HEK293 (cell line): ENCODE measurements at regions not wholly inside any gene's neighbourhood (a gene's known extent, or its start where the extent isn't known, plus 50 kb on each side); places are given as distances from the start of the nearest gene placed in this dataset.

Experiments
- CTCF ChIA-PET: fragments of 350-600 bp; formaldehyde crosslinking; extraction: SDS; loops from one replicate; lab custom pipeline; 2021; ENCODE audit warnings: antibody characterized with exemption; lab: Yijun Ruan, JAX
- POLR2A ChIA-PET: fragments of 300-600 bp; formaldehyde crosslinking; extraction: SDS; loops from one replicate; lab custom pipeline; 2020; ENCODE audit warnings: antibody characterized with exemption, inconsistent platforms; lab: Yijun Ruan, JAX
- H3K27ac ChIP-seq: fragments of 200-500 bp; sonication (Bioruptor generic); 2 replicates; pipeline ENCODE4 v1.5.1; 2014; ENCODE audit warnings: low read depth, low read length, control low read depth, inconsistent platforms; ENCODE audit errors: extremely low read depth
- H3K36me3 ChIP-seq, 2 experiments: fragments of 200-500 bp in 1 of 2; sonication (Bioruptor generic) in 1 of 2; 1 replicate in 1 of 2; 2 replicates in 1 of 2; pipeline ENCODE4 v1.5.1; 2014 to 2017; ENCODE audit warnings: inconsistent platforms in 2 of 2, low read length in 2 of 2; ENCODE audit not compliant: control insufficient read depth in 2 of 2, insufficient read depth in 1 of 2
- H3K4me1 ChIP-seq: fragments of 200-500 bp; sonication (Bioruptor generic); 2 replicates; pipeline ENCODE4 v1.5.1; 2014; ENCODE audit warnings: mild to moderate bottlenecking, low read length, inconsistent platforms; ENCODE audit not compliant: control insufficient read depth, insufficient read depth
- H3K4me3 ChIP-seq: 2 replicates; pipeline ENCODE4 v1.5.1; 2011; ENCODE audit warnings: low read depth, mild to moderate bottlenecking, control low read depth, low read length, moderate library complexity
- H3K9me3 ChIP-seq: fragments of 200-500 bp; sonication (Bioruptor generic); 2 replicates; pipeline ENCODE4 v1.5.1; 2014; ENCODE audit warnings: low read depth, low read length, inconsistent platforms; ENCODE audit not compliant: control insufficient read depth, insufficient read depth
- MZF1 ChIP-seq: fragments of 450-650 bp; formaldehyde crosslinking; IDR thresholded peaks from 2 replicates; pipeline ENCODE4 v1.5.1; 2017; ENCODE audit warnings: missing biosample characterization, missing genetic modification characterization, borderline replicate concordance
- OVOL3 ChIP-seq: fragments of 450-650 bp; formaldehyde crosslinking; IDR thresholded peaks from 2 replicates; pipeline ENCODE4 v1.5.1; 2016; ENCODE audit warnings: missing biosample characterization, missing genetic modification characterization
- PBX3 ChIP-seq: sonication (generic); formaldehyde crosslinking; IDR thresholded peaks from 2 replicates; pipeline ENCODE4 v1.8.1; 2022; ENCODE audit warnings: mild to moderate bottlenecking, moderate library complexity, missing genetic modification reagents
- REPIN1 ChIP-seq: fragments of 450-650 bp; formaldehyde crosslinking; IDR thresholded peaks from 2 replicates; pipeline ENCODE4 v1.5.1; 2017; ENCODE audit warnings: missing biosample characterization, missing genetic modification characterization, low read depth
- ZBTB20 ChIP-seq: fragments of 450-650 bp; formaldehyde crosslinking; IDR thresholded peaks from 2 replicates; pipeline ENCODE4 v1.5.1; 2016; ENCODE audit warnings: missing biosample characterization, missing genetic modification characterization
- ZFP41 ChIP-seq: fragments of 450-650 bp; formaldehyde crosslinking; IDR thresholded peaks from 2 replicates; pipeline ENCODE4 v1.5.1; 2016; ENCODE audit warnings: missing biosample characterization, missing genetic modification characterization, borderline replicate concordance
- ZNF121 ChIP-seq: fragments of 450-650 bp; formaldehyde crosslinking; IDR thresholded peaks from 2 replicates; pipeline ENCODE4 v1.5.1; 2016; ENCODE audit warnings: missing biosample characterization, missing genetic modification characterization
- ZNF138 ChIP-seq: fragments of 450-650 bp; formaldehyde crosslinking; IDR thresholded peaks from 2 replicates; pipeline ENCODE4 v1.5.1; 2016; ENCODE audit warnings: missing biosample characterization, missing genetic modification characterization, borderline replicate concordance
- ZNF37A ChIP-seq: fragments of 450-650 bp; IDR thresholded peaks from 2 replicates; pipeline ENCODE4 v1.5.1; 2018; ENCODE audit warnings: missing biosample characterization, missing genetic modification characterization
- ZNF426 ChIP-seq: fragments of 450-650 bp; formaldehyde crosslinking; IDR thresholded peaks from 2 replicates; pipeline ENCODE4 v1.5.1; 2017; ENCODE audit warnings: missing biosample characterization, missing genetic modification characterization, mild to moderate bottlenecking, inconsistent platforms, moderate library complexity
- ZNF488 ChIP-seq: fragments of 450-650 bp; formaldehyde crosslinking; IDR thresholded peaks from 2 replicates; pipeline ENCODE4 v1.5.1; 2016; ENCODE audit warnings: missing biosample characterization, missing genetic modification characterization
- ZNF776 ChIP-seq: fragments of 450-650 bp; formaldehyde crosslinking; IDR thresholded peaks from 2 replicates; pipeline ENCODE4 v1.5.0; 2017; ENCODE audit warnings: missing biosample characterization, missing genetic modification characterization, borderline replicate concordance
- TF ChIP-seq, protein P1 (sequence below): fragments of 450-650 bp; formaldehyde crosslinking; IDR thresholded peaks from 2 replicates; pipeline ENCODE4 v1.5.1; 2016; ENCODE audit warnings: missing biosample characterization, missing genetic modification characterization, borderline replicate concordance
- TF ChIP-seq, protein P2 (sequence below): fragments of 450-650 bp; formaldehyde crosslinking; IDR thresholded peaks from 2 replicates; pipeline ENCODE4 v1.5.1; 2016; ENCODE audit warnings: missing biosample characterization, missing genetic modification characterization
- TF ChIP-seq, protein P3 (sequence below): fragments of 450-650 bp; formaldehyde crosslinking; IDR thresholded peaks from 2 replicates; pipeline ENCODE4 v1.5.1; 2016; ENCODE audit warnings: missing biosample characterization, missing genetic modification characterization
- TF ChIP-seq, protein P4 (sequence below): fragments of 450-650 bp; formaldehyde crosslinking; IDR thresholded peaks from 2 replicates; pipeline ENCODE4 v1.5.1; 2016; ENCODE audit warnings: missing biosample characterization, missing genetic modification characterization

DNA sequence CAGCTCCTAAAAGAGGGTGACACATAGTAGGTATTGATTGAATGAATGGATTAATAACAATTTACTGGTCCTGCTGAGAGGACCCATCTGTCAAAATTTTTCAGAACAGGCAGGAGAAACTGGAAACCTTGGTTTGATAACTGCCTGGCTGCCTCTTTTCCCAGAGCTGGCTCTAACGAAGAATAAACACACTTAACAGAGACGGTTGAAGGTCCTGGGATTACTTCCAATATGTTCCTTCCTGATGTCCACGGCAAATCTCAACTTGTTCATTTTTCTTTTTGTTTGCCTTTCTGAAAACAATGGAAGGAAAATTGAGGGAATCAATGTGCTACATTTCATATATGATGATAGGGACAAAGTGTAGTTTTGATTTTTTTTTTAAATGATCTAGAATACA, 76.5 kb upstream of the SYT13 start:
- no peak overlapping the region for H3K4me3 ChIP-seq
- no peaks in the 10 kb centered on the region for H3K36me3 ChIP-seq
- no peaks in the 10 kb centered on the region for H3K9me3 ChIP-seq
- H3K4me1 ChIP-seq = no peaks in the 10 kb centered on the region
- TF ChIP-seq ZNF776 (no peak), ZBTB20 (tag by site-specific recombination) (no peak), ZNF138 (tag by site-specific recombination) (no peak), ZFP41 (tag by site-specific recombination) (no peak)
- TF ChIP-seq, all 188 proteins: peak for 0
- H3K27ac ChIP-seq = no peak overlapping the region
- CTCF ChIA-PET = interaction anchor here (1.8 kb wide), 1 partner anchor 9 kb away, joined by 11 read pairs; no protein-coding TSS in a partner anchor
- POLR2A ChIA-PET = no interaction called here

GRCh38 chr11:45361551-45361950, 75.4 kb upstream of the SYT13 start:
- ChIA-PET POLR2A (no interaction called here), CTCF (interaction anchor here (3.2 kb wide), 1 partner anchor 10 kb away, joined by 16 read pairs; no protein-coding TSS in a partner anchor)
- H3K36me3 ChIP-seq = no peaks in the 10 kb centered on the region
- no peaks in the 10 kb centered on the region for H3K9me3 ChIP-seq
- no peak overlapping the region for H3K4me3 ChIP-seq
- no peaks in the 10 kb centered on the region for H3K4me1 ChIP-seq
- H3K27ac ChIP-seq = no peak overlapping the region
- no peak for TF ChIP-seq REPIN1 (tag by site-specific recombination)
- peak; percentile 74 for TF ChIP-seq ZNF37A
- TF ChIP-seq, all 188 proteins: peak for 1

DNA sequence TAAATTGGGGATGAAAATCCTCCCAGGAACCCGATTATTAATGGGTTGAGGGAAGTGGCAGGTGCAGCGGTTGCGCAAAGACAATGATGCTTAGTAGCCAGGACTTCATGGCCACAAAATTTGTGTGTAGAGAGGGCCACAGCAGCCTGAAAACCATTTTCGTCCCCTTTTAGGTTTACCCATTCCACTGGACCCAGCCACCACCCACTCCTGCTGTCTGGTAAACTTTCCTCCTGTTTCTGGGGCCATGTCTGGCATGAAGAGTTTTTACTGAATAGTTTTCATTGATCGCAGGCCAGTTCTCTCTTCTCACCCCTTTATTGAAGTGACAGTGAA, 69.5 kb upstream of the SYT13 start:
- H3K27ac ChIP-seq = 0 out of 2 replicates have a peak overlapping the region, but pooled peaks have one; percentile 20
- no peaks in the 10 kb centered on the region for H3K36me3 ChIP-seq
- ChIA-PET CTCF (interaction anchor here (0.7 to 1.2 kb wide), 3 partner anchors 15 to 300 kb away, joined by 4 to 6 read pairs (median 5); no protein-coding TSS in a partner anchor), POLR2A (interaction anchor here (0.6 kb wide), 1 partner anchor 260 kb away, joined by 3 read pairs; no protein-coding TSS in a partner anchor)
- no peaks in the 10 kb centered on the region for H3K9me3 ChIP-seq
- H3K4me1 ChIP-seq = no peaks in the 10 kb centered on the region
- H3K4me3 ChIP-seq = peak overlapping the region; percentile 85
- TF ChIP-seq MZF1 (tag by site-specific recombination) = peak; percentile 69; the same call in 1 of the 2 replicates
- TF ChIP-seq, protein P1, sequence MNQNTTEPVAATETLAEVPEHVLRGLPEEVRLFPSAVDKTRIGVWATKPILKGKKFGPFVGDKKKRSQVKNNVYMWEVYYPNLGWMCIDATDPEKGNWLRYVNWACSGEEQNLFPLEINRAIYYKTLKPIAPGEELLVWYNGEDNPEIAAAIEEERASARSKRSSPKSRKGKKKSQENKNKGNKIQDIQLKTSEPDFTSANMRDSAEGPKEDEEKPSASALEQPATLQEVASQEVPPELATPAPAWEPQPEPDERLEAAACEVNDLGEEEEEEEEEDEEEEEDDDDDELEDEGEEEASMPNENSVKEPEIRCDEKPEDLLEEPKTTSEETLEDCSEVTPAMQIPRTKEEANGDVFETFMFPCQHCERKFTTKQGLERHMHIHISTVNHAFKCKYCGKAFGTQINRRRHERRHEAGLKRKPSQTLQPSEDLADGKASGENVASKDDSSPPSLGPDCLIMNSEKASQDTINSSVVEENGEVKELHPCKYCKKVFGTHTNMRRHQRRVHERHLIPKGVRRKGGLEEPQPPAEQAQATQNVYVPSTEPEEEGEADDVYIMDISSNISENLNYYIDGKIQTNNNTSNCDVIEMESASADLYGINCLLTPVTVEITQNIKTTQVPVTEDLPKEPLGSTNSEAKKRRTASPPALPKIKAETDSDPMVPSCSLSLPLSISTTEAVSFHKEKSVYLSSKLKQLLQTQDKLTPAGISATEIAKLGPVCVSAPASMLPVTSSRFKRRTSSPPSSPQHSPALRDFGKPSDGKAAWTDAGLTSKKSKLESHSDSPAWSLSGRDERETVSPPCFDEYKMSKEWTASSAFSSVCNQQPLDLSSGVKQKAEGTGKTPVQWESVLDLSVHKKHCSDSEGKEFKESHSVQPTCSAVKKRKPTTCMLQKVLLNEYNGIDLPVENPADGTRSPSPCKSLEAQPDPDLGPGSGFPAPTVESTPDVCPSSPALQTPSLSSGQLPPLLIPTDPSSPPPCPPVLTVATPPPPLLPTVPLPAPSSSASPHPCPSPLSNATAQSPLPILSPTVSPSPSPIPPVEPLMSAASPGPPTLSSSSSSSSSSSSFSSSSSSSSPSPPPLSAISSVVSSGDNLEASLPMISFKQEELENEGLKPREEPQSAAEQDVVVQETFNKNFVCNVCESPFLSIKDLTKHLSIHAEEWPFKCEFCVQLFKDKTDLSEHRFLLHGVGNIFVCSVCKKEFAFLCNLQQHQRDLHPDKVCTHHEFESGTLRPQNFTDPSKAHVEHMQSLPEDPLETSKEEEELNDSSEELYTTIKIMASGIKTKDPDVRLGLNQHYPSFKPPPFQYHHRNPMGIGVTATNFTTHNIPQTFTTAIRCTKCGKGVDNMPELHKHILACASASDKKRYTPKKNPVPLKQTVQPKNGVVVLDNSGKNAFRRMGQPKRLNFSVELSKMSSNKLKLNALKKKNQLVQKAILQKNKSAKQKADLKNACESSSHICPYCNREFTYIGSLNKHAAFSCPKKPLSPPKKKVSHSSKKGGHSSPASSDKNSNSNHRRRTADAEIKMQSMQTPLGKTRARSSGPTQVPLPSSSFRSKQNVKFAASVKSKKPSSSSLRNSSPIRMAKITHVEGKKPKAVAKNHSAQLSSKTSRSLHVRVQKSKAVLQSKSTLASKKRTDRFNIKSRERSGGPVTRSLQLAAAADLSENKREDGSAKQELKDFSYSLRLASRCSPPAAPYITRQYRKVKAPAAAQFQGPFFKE (tag by site-specific recombination) = no peak
- no peak for TF ChIP-seq ZNF426
- TF ChIP-seq ZNF121 (tag by site-specific recombination) = no peak
- TF ChIP-seq PBX3 = 0 out of 2 replicates have a peak, but pooled peaks have one; percentile 12
- TF ChIP-seq, protein P2, sequence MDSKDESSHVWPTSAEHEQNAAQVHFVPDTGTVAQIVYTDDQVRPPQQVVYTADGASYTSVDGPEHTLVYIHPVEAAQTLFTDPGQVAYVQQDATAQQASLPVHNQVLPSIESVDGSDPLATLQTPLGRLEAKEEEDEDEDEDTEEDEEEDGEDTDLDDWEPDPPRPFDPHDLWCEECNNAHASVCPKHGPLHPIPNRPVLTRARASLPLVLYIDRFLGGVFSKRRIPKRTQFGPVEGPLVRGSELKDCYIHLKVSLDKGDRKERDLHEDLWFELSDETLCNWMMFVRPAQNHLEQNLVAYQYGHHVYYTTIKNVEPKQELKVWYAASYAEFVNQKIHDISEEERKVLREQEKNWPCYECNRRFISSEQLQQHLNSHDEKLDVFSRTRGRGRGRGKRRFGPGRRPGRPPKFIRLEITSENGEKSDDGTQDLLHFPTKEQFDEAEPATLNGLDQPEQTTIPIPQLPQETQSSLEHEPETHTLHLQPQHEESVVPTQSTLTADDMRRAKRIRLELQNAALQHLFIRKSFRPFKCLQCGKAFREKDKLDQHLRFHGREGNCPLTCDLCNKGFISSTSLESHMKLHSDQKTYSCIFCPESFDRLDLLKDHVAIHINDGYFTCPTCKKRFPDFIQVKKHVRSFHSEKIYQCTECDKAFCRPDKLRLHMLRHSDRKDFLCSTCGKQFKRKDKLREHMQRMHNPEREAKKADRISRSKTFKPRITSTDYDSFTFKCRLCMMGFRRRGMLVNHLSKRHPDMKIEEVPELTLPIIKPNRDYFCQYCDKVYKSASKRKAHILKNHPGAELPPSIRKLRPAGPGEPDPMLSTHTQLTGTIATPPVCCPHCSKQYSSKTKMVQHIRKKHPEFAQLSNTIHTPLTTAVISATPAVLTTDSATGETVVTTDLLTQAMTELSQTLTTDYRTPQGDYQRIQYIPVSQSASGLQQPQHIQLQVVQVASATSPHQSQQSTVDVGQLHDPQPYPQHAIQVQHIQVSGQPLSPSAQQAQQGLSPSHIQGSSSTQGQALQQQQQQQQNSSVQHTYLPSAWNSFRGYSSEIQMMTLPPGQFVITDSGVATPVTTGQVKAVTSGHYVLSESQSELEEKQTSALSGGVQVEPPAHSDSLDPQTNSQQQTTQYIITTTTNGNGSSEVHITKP (tag by site-specific recombination) = peak; percentile 78
- no peak for TF ChIP-seq ZNF488
- TF ChIP-seq, protein P3, sequence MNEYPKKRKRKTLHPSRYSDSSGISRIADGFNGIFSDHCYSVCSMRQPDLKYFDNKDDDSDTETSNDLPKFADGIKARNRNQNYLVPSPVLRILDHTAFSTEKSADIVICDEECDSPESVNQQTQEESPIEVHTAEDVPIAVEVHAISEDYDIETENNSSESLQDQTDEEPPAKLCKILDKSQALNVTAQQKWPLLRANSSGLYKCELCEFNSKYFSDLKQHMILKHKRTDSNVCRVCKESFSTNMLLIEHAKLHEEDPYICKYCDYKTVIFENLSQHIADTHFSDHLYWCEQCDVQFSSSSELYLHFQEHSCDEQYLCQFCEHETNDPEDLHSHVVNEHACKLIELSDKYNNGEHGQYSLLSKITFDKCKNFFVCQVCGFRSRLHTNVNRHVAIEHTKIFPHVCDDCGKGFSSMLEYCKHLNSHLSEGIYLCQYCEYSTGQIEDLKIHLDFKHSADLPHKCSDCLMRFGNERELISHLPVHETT = no peak
- TF ChIP-seq, protein P4, sequence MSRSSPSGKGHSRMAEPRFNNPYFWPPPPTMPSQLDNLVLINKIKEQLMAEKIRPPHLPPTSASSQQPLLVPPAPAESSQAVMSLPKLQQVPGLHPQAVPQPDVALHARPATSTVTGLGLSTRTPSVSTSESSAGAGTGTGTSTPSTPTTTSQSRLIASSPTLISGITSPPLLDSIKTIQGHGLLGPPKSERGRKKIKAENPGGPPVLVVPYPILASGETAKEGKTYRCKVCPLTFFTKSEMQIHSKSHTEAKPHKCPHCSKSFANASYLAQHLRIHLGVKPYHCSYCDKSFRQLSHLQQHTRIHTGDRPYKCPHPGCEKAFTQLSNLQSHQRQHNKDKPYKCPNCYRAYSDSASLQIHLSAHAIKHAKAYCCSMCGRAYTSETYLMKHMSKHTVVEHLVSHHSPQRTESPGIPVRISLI (tag by site-specific recombination) = no peak
- no peak for TF ChIP-seq OVOL3 (tag by site-specific recombination)
